NCI-H460 (cell line): ENCODE measurements at regions not wholly inside any gene's neighbourhood (a gene's known extent, or its start where the extent isn't known, plus 50 kb on each side); places are given as distances from the start of the nearest gene placed in this dataset.
"Not testable (repeated sequence)": the region's sequence is repeated elsewhere in the genome, so short reads cannot be mapped to it uniquely, and the experiment has no call there.

Source experiments
- DNase-seq: peaks from one replicate; pipeline ENCODE4 v3.0.0-alpha.2; 2016; ENCODE audit warnings: low read depth; ENCODE audit errors: extremely low read depth

GRCh38 chr4:44988011-44988410 lies 261.7 kb upstream of the GNPDA2 start:
- no peak for DNase-seq

DNA sequence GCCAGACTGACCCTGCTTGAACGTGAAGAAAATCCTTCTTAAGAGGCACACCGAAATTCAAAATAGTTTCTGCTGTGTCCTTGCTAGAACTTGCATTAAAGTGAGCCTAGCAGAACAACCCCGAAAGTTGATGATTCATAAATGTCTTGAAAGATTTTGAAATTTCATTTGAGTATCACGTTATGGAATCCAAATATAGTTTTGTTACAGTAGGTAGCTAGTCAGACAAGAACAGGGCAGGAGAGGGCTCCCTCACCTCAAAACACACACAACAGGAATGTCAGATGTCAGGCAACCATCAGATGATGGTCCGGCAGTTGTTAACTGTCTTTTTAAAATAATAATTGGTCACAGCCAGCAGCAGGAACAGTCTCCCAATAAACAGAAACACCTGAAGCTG lies 259.6 kb upstream of the GNPDA2 start:
- no peak for DNase-seq

- no peak for DNase-seq
These were observed 258.8 kb upstream of the GNPDA2 start for GRCh38 chr4:44985152-44985551.

DNA sequence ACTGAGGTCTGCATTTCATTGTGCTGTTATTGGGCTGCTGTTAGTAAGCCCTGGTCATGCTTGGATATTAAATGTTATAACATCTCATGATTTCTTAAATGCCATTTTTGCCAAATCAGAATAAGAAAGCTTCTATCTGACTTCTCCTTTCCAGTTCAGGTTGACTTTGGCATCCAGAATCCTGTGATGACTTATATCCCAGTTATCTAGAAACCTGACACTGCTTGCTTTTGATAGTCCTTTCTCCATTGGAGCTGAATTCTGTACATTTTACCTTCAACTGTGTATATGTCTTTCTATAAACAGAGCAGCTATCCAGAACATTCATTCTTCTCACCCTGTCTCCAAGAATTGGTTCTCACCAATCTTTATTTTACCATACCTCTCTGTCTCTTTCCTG lies 257.7 kb upstream of the GNPDA2 start:
- no peak for DNase-seq

GRCh38 chr4:44983083-44983482 lies 256.7 kb upstream of the GNPDA2 start:
- DNase-seq, result no peak

DNA sequence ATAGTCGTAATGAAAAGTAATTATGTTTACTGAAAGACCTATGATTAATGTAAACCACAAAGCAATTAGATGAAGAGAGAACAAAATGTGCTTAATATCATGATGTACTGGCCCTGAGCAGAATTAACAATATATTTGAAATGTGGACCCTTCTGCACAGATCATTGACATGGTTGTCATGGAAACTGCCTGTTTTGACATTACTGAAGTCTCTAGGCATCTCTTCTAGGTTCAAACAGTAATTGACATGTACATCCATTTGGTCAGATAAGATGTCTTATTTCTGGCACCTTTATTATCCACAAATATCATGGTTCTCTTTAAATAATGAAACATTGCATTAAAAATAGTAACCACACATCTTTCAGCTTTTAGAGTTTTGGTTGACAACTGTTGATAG lies 251.7 kb upstream of the GNPDA2 start:
- DNase-seq, result no peak

- no peak for DNase-seq
These were observed 239.2 kb upstream of the GNPDA2 start for GRCh38 chr4:44965435-44966095.

DNA sequence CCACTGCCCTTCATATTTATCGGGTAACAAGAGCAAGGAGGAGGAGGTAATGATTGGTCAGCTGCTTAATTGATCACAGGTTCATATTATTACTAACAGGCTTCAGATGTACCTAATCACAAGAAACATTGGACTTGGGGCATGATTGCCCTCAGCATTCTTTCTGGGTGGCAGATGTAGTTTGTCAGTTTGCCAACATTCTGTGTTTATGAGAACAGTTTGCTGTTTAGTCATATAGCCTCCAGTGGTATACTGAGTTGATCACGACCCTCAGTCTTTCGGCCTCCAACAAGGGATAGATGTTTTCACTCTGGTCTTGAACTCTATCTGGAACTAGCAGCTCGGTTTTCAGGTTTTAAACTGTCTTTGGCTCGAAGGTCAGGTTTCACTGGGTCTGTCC lies 237.7 kb upstream of the GNPDA2 start:
- not testable (repeated sequence) for DNase-seq

- DNase-seq, result no peak
These were observed 234.8 kb upstream of the GNPDA2 start for GRCh38 chr4:44961001-44961755.

GRCh38 chr4:44931720-44932119 lies 205.4 kb upstream of the GNPDA2 start:
- no peak for DNase-seq

DNA sequence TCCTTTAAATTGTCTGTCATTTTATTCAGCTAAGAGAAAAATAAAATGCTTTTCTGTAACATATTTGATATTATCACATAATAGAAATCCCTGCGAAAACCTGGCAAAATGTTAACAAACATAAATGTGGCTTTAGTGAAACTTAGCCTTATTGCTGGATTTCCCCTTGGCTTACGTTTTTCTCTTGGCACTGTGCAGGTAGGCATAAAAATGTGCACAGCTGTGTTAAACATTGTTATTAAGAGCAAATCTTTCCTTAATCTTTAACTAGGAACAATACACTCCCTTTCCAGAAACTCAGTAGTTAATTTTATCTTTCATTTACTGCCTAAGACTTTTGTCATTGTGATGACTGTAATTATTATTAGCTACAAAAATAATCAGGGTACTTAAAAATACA lies 202.4 kb upstream of the GNPDA2 start:
- DNase-seq, result no peak

- peak; percentile 30 for DNase-seq
These were observed 201.3 kb upstream of the GNPDA2 start for GRCh38 chr4:44927399-44928380.

DNA sequence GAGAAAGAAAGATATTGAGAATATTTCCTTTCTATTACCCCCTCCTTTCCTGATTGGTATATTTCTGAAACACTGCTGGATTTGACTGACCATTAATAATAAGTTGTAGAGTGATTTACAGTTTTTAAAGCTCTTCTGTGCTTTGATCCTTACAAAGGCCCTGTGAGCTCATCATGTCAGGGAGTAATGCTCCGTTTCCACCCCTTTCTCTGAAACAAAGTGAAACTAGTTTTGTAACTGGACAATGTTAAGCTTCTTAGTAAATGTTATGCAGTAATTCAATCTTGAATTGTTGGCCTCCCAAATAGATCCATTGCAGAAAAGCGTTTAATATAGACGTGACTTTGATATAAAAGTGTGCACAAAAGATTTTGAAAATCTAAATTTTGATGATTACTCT lies 190.1 kb upstream of the GNPDA2 start:
- DNase-seq, result peak; percentile 11

DNA sequence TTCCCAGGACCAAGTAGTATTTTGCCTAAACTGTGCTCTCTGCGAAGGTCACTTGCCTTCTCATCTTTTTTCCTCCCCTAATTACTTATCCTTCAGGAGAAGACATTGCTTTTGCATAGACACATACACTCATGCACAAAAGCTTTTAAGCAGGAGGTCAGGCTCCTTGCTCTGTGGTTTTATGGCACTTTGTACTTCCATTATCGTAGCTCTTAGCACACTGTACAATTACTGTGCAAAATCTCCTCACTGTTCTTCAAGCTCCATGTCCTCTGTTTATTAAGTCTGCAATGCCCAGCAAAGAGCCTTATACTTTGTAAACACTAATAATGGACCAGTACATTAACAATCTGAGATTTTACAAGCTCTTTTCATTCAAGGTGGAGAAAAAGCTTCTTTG lies 188.4 kb upstream of the GNPDA2 start:
- no peak for DNase-seq

- no peak for DNase-seq
These were observed 187.9 kb upstream of the GNPDA2 start for GRCh38 chr4:44914223-44914622.

DNA sequence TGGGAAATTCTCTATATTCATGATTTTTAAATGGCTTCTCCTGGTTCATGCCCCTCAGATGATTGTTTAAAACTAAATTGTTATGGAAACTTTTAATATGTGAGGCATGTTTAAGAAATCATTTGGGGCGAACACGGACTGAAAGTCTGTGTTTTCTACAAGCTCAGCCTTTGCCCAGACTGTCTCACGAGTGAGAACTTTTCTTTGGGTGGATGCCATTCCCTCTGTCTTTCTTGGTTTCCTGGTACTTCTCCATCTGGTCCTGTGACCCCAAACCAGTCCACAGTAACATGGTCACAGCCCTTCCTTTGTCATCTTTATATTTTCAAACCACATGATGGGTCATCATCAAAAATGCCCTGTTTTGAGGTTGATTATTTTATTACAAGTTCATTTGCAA lies 186.6 kb upstream of the GNPDA2 start:
- DNase-seq, result no peak

DNA sequence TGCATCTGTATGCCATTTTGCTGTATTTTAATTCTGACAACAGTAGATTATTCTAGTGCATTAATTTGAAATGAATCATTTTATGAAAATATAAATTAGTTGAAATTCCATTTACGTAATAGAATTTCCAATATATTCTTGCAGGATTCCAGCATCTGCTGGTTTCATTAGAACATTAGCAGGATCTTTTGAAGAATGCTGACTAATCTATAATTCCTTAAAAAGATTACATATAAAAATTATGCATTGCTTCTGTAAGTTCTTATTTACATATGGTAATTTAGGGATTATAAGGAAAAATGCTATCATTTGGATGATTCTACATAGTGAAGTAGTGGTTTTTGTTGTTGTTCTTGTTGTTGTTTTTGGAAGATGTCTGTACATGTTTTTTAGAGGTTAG lies 182.2 kb upstream of the GNPDA2 start:
- DNase-seq, result no peak

DNA sequence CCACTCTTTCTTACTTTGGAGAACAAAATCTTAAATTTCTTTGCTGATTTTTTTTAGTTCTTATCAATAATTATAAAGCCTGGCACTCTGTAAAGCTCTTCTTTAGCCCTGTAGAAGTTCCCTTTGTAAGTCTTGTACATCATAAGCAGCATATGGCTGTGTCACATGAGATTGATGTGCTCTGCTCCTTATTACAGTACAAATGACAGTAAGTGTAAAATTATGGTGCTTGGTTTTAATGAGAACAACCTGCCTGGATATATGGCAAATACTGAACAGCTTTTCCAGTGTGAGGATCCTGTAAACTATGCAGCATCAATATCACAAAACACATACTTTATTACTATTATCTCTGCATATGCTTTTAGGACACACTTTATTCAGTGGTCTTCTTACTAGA lies 145.9 kb upstream of the GNPDA2 start:
- DNase-seq, result no peak

- no peak for DNase-seq
These were observed 144.8 kb upstream of the GNPDA2 start for GRCh38 chr4:44871133-44871532.

DNA sequence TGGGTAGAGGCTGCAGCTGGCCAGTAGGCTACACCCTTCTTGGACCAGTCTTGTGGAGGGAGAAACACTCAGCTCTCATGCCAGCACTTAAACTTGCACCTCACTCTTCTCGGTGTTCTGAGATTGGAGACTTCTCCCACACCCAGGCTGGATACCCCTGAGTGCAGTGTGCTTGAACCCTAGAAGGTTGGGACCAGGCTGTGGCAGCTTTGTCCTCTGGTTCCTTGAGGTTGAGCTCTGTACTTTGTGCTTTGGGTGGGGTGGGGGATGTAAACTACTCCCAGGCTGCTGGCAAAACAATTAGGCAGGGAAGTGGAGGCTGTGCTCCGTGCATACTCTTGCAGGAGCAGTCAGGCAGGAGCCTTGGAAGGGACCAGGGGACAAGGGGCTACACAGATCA lies 143.6 kb upstream of the GNPDA2 start:
- DNase-seq, result no peak

GRCh38 chr4:44869222-44869882 lies 143.0 kb upstream of the GNPDA2 start:
- DNase-seq, result no peak
